OCI-M1 (cell line): ENCODE measurements at regions not wholly inside any gene's neighbourhood (a gene's known extent, or its start where the extent isn't known, plus 50 kb on each side); places are given as distances from the start of the nearest gene placed in this dataset.

ENCODE experiments used
- DNase-seq: peaks from one replicate; lab custom pipeline; 2025; lab: John Stamatoyannopoulos, UW

DNA sequence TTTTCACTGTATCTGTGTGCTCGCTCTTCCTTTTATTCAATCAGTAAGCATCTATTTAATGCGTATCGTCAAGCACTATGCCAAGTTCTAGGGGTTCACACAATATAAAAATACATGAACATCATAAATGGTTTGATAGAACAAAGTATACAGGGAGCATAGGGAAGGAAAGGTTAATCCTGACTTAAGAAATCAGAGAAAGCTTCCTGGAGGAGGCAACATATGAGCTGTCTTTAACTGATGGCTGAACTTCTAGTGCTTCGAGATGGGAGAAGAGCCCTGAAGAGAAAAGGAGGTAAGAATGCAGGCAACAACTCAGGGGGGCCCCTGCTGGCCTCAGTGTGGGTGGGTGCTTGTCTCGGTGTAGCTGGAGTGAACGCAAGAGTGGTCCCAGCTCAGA is 63.6 kb upstream of the GALNT2 start:
- no peak for DNase-seq

DNA sequence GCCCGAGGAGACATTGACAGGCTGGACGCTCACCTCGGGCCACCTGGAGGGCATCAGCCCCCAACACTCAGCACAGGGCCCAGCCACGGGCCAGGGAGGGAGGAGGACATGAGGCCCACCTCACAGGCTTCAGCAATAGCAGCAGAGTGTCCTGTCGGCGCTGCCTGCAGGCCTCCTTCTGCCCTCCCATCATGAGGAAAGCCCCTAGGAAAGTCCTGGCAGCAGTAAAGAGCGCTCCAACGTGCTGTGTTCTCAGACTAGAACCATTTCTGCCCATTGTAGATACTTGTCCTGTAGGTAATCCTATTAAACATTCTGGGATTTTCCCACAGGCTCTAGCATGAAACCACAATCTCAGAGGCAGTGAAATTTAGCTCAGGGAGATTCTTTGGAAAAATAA is 62.0 kb upstream of the GALNT2 start:
- no peak for DNase-seq

DNA sequence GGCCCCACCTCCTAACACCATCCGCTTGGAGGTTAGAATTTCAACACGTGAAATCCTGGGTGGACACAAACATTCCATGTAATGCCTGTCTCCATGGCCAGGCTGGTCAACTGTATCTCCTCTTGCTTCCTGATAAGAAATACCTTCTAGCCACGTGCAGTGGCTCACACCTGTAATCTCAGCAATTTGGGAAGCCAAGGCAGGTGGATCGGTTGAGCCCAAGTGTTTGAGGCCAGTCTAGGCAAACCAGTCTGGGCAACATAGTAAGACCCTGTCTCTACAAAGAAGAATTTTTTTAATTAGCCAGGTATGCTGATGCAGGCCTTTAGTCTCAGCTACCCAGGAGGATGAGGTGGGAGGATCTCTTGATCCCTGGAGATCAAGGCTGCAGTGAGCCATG is 58.3 kb upstream of the GALNT2 start:
- no peak for DNase-seq

DNA sequence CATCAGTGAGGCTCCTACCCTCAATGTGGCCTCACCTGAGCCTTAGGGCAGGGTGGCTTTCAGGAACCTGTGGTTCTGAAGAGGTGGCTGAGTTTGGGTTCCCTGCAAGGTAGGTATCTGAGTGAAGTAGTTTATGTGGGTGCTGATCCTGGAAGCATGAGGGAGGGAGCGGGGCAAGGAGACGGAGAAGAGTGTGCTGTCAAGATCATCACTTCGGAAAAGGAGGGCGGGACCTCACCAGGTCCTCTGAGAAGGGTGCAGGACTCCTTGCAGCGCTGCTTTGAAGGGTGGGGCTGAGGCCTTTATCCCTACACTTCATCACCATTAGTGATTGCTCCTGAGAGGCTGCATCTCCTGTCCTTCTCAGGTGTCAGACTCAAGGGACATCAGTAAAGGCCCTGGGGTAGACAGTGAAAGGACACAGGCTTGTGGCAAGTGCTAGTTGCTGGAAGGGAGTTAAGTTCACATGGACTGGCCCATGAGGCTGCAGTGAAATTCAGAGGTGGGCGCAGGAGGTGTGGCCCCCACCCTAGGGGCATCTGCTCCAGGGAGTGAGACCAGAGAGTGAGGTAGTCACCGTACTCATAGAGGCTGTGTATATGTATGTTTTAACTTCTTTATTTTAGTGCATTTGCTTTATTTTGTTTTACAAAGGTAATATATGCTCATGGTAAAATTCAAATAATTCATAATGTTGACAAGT is 57.3 kb upstream of the GALNT2 start:
- no peak for DNase-seq

DNA sequence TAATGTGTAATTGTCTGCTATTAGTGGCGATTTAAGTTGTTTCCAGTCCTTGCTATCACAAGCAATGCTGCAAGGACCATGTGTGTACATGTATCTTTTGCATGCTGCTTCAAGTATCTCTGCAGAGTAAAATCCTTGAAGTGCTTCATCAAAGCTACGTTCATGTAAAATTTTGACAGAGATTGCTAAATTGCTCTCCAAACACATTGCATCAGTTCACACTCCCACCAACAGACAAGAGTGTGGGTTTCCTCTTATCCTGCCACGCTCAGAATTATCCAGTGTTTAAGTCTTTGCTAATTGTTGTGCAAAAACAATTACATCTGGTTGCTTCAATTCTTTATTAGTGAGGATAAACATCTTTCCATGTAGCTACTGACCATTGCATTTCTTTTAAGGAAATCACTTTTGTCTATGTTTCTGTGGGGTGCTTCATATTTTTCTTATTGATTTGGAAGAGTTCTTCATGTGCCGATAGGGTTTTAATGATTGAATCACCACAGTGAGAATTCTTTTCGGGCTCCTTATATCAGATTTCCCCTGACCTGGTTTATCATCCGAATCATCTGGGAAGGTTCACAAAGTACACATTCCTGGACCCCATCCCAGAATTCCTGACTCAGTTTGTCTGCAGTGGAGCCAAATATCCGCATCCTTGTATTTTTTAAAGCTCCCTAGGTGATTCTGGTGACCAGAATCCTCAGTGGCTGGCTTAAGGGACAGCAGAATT is 56.3 kb upstream of the GALNT2 start:
- DNase-seq, result no peak

DNA sequence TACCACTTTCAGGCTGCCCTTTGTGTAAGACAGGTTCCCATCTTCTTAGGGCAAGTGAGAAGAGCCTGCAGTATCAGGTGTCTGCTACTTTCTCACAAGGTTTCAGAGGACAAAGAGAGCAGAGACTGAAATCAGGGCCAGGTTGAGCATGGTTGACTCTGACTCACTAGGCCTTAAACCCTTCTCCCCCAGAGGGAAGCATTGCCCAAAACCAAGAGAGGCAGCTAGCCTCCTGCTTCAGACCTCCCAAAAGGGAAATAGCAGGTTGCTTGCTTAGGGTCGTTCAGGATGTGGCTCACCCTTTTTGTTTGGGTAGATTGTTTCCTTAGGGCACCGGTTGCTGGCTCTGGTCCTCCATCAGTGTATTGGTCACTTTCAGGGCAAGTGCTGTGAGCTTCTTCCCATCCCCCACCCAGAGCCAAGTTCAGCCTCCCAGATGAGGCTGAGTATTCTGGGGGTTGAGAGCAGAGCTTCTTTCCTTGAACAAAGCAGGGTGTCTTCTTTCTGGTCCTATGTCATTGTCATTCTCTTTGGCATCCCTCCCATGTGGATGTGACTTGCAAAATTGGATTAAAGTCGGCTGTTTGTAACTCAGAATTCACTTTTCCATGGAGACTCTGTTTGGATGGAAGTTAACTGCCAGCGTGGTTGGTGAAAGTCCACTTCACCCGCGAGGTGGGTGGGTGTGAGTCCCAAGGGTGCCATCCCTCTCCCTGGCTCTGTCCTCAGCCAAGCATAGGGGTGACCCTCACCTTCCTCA is 55.5 kb upstream of the GALNT2 start:
- DNase-seq, result no peak

DNA sequence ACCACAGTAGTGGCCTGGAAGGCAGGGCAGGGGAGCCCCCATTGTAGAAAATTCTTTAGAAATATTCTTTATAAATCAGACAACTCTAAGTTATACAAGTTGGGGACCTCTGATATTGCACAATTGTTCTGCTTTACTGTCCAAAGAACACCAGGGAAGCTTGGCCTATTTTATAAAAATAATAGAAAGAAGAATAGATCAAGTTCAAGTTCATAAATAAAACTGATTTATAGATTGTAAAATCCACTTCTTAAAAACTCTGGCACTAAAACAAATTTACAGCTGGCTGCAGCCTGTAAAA is 55.0 kb upstream of the GALNT2 start:
- no peak for DNase-seq

DNA sequence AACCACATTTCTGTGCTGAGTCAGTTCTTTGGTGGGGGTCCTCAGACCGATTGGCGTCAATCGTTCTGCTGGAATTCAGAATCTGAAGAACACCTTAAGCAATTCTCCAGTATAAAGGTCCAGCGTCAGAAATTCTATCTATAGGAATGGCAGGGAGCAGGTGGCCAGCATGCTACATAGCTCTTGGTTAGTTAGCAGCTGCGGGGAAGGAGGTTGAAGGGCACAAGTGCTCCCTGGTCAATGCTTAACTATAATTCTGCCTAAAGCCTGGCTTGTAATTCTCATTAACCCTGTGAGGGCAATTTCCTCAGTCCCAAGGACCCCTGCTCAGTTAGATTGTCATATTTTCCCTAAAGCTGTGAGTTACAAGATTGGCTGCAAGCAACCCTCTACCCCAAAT is 54.3 kb upstream of the GALNT2 start:
- no peak for DNase-seq

DNA sequence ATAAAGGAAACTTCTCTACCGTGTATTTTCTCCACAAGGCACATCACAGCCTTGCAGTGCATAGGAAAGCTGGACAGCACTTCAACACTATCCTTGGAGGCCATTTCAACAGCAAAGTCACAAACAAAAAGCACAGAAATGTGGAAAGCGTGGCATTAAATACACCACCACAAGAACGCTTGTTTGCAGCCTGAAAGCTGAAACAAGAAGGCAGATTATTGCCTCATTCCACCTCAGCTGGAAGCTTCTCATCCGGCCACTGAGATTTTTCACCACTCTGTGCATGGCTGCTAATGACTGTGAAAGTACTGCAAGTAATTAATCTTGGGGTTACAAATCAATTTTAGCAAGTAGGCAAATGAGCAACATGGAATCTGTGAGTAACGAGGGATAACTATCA is 50.9 kb upstream of the GALNT2 start:
- no peak for DNase-seq
